Esophagus muscularis mucosa (tissue), 4 donors: ENCODE measurements at regions not wholly inside any gene's neighbourhood (a gene's known extent, or its start where the extent isn't known, plus 50 kb on each side); places are given as distances from the start of the nearest gene placed in this dataset.

Experiments used
- EP300 ChIP-seq: sonication (generic); formaldehyde crosslinking; IDR thresholded peaks from one replicate; pipeline ENCODE4 v1.6.1; 2017; ENCODE audit warnings: antibody characterized with exemption
- POLR2A ChIP-seq: fragments of 450-650 bp; IDR thresholded peaks from one replicate; pipeline ENCODE4 v1.6.1; 2017; ENCODE audit warnings: antibody characterized with exemption, moderate library complexity, mild to moderate bottlenecking, low read depth
- POLR2AphosphoS5 ChIP-seq, 2 donors: sonication (generic); formaldehyde crosslinking; IDR thresholded peaks; one replicate each; pipeline ENCODE4 v1.6.1; 2017; ENCODE audit warnings: antibody characterized with exemption in 2 of 2
- TF ChIP-seq, protein P1 (sequence below), 3 experiments: fragments of 200-600 bp in 2 of 3; fragments of 450-650 bp in 1 of 3; sonication (generic) in 2 of 3; IDR thresholded peaks; one replicate each; pipeline ENCODE4 v1.5.1; 2017 to 2019; ENCODE audit warnings: antibody characterized with exemption in 3 of 3, mild to moderate bottlenecking in 2 of 3, moderate library complexity in 1 of 3

- TF ChIP-seq, protein P1, sequence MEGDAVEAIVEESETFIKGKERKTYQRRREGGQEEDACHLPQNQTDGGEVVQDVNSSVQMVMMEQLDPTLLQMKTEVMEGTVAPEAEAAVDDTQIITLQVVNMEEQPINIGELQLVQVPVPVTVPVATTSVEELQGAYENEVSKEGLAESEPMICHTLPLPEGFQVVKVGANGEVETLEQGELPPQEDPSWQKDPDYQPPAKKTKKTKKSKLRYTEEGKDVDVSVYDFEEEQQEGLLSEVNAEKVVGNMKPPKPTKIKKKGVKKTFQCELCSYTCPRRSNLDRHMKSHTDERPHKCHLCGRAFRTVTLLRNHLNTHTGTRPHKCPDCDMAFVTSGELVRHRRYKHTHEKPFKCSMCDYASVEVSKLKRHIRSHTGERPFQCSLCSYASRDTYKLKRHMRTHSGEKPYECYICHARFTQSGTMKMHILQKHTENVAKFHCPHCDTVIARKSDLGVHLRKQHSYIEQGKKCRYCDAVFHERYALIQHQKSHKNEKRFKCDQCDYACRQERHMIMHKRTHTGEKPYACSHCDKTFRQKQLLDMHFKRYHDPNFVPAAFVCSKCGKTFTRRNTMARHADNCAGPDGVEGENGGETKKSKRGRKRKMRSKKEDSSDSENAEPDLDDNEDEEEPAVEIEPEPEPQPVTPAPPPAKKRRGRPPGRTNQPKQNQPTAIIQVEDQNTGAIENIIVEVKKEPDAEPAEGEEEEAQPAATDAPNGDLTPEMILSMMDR (IDR thresholded peaks at IDR 0.05) = no peak
- TF ChIP-seq POLR2A = no peak
- TF ChIP-seq EP300 = no peak
- no peak for TF ChIP-seq POLR2AphosphoS5 (IDR thresholded peaks at IDR 0.05)
Observed at GRCh38 chr13:81117416-81117815, 776.5 kb upstream of the SPRY2 start.
